Suppressor macrophage (primary cell): ENCODE measurements at regions not wholly inside any gene's neighbourhood (a gene's known extent, or its start where the extent isn't known, plus 50 kb on each side); places are given as distances from the start of the nearest gene placed in this dataset.

Experiments
- DNase-seq, 4 experiments: peaks; one replicate each; pipeline ENCODE4 v3.0.0-alpha.2; 2020 to 2022

GRCh38 chr18:44156776-44157335 lies 523.8 kb upstream of the SETBP1 start:
- DNase-seq = no peak

- DNase-seq = no peak
Observed at GRCh38 chr18:44170208-44170880, 510.3 kb upstream of the SETBP1 start.

- no peak for DNase-seq
Observed at GRCh38 chr18:44171301-44171700, 509.4 kb upstream of the SETBP1 start.

- DNase-seq = no peak
Observed at GRCh38 chr18:44175891-44176290, 504.8 kb upstream of the SETBP1 start.

GRCh38 chr18:44178476-44178875 lies 502.2 kb upstream of the SETBP1 start:
- DNase-seq = no peak

- no peak for DNase-seq
Observed at GRCh38 chr18:44179693-44180092, 501.0 kb upstream of the SETBP1 start.

- DNase-seq = no peak
Observed at GRCh38 chr18:44180683-44181082, 500.0 kb upstream of the SETBP1 start.

- DNase-seq = no peak
Observed at GRCh38 chr18:44181951-44182747, 498.5 kb upstream of the SETBP1 start.

GRCh38 chr18:44186001-44186400 lies 494.7 kb upstream of the SETBP1 start:
- no peak for DNase-seq

- no peak for DNase-seq
Observed at GRCh38 chr18:44187090-44187489, 493.6 kb upstream of the SETBP1 start.

GRCh38 chr18:44195394-44196140 lies 485.1 kb upstream of the SETBP1 start:
- no peak for DNase-seq

- no peak for DNase-seq
Observed at GRCh38 chr18:44197832-44198611, 482.7 kb upstream of the SETBP1 start.

GRCh38 chr18:44198612-44199284 lies 481.9 kb upstream of the SETBP1 start:
- no peak for DNase-seq

- no peak for DNase-seq
Observed at GRCh38 chr18:44213293-44213692, 467.4 kb upstream of the SETBP1 start.

GRCh38 chr18:44214396-44214795 lies 466.3 kb upstream of the SETBP1 start:
- no peak for DNase-seq

- DNase-seq = no peak
Observed at GRCh38 chr18:44216169-44216568, 464.5 kb upstream of the SETBP1 start.

- no peak for DNase-seq
Observed at GRCh38 chr18:44227501-44227900, 453.2 kb upstream of the SETBP1 start.

GRCh38 chr18:44229693-44230108 lies 451.0 kb upstream of the SETBP1 start:
- DNase-seq = no peak

- no peak for DNase-seq
Observed at GRCh38 chr18:44231936-44232335, 448.8 kb upstream of the SETBP1 start.

GRCh38 chr18:44232500-44232899 lies 448.2 kb upstream of the SETBP1 start:
- DNase-seq = no peak

- no peak for DNase-seq
Observed at GRCh38 chr18:44238454-44238853, 442.2 kb upstream of the SETBP1 start.

GRCh38 chr18:44238911-44239310 lies 441.8 kb upstream of the SETBP1 start:
- no peak for DNase-seq
